Ovary (tissue), 7 donors: ENCODE measurements at regions not wholly inside any gene's neighbourhood (a gene's known extent, or its start where the extent isn't known, plus 50 kb on each side); places are given as distances from the start of the nearest gene placed in this dataset.

ENCODE experiments used
- DNase-seq, 5 donors: peaks; one replicate each; pipeline ENCODE4 v3.0.0-alpha.2; 2019 to 2020
- H3K27ac ChIP-seq, 2 donors: fragments of 200-600 bp; one replicate each; pipeline versions ENCODE4 v1.5.1 to v1.8.0; 2019 to 2022
- H3K27me3 ChIP-seq: fragments of 200-600 bp; one replicate; pipeline ENCODE4 v1.8.0; 2022
- H3K36me3 ChIP-seq: fragments of 200-600 bp; sonication (generic); one replicate; pipeline ENCODE4 v1.5.1; 2019
- H3K4me1 ChIP-seq: one replicate; pipeline ENCODE4 v1.8.1; 2013; ENCODE audit warnings: mild to moderate bottlenecking, moderate library complexity; ENCODE audit not compliant: insufficient read depth
- H3K4me3 ChIP-seq: fragments of 200-600 bp; sonication (generic); one replicate; pipeline ENCODE4 v1.5.1; 2017
- H3K9me3 ChIP-seq, 2 donors: fragments of 200-600 bp in 1 of 2; sonication (generic) in 1 of 2; one replicate each; pipeline versions ENCODE4 v1.5.1 to v1.8.1; 2013 to 2019; ENCODE audit warnings: mild to moderate bottlenecking in 1 of 2, moderate library complexity in 1 of 2
- CTCF ChIP-seq, 3 donors: fragments of 450-650 bp in 2 of 3; fragments of 200-600 bp in 1 of 3; IDR thresholded peaks; one replicate each; pipeline versions ENCODE4 v1.5.1 to v1.8.0; 2016 to 2022; ENCODE audit warnings: antibody characterized with exemption in 3 of 3, mild to moderate bottlenecking in 1 of 3
- EP300 ChIP-seq: sonication (generic); formaldehyde crosslinking; IDR thresholded peaks from one replicate; pipeline ENCODE4 v1.6.1; 2017; ENCODE audit warnings: antibody characterized with exemption
- POLR2A ChIP-seq: fragments of 450-650 bp; IDR thresholded peaks from one replicate; pipeline ENCODE4 v1.6.1; 2017; ENCODE audit warnings: antibody characterized with exemption, mild to moderate bottlenecking, moderate library complexity
- WGBS, 3 donors: extraction: QIAGEN DNeasy Blood & Tissue Kit in 1 of 3; methylation state at CpG; one replicate each; pipeline versions ENCODE4 v1.1.5 to v1.1.7; 2013 to 2017; 5-methylcytosine and 5-hydroxymethylcytosine counted together
- intact Hi-C, 4 donors: fragments of 100-400 bp; cut with DNase I; formaldehyde crosslinking; loops; one replicate each; pipeline versions ENCODE4 v1.11.0 to v1.15.1; 2022 to 2023
- donor health status: DM: no; HTN: no; CAD: no; lungs with moderate emphysema.
- donor health status: DM: no; HTN: no; CAD: no.
- donor health status: Bipolar disorder and iron deficiency.
- donor health status: DM: no; HTN: no; CAD: no.
- donor health status: DM: yes; HTN: yes; CAD: no.

- DNase-seq = no peak
- H3K4me3 ChIP-seq = no peak overlapping the region
- no peaks in the 10 kb centered on the region for H3K36me3 ChIP-seq
- no peak for TF ChIP-seq EP300
- TF ChIP-seq CTCF (IDR thresholded peaks at IDR 0.05) = no peak
- no peak for TF ChIP-seq POLR2A
- H3K9me3 ChIP-seq = no peaks in the 10 kb centered on the region
- intact Hi-C loops = loop anchor here in 1 of 4 donors (5.0 kb wide), 2 partner anchors 99 to 171 kb away; partner anchors contain the start of gene CEBPB
- peak overlapping the region; percentile 67 to 88 for H3K27ac ChIP-seq
- no peaks in the 10 kb centered on the region for H3K27me3 ChIP-seq
- WGBS, 3 donors = 92 to 95% (median 93%) methylated on average over 5 of the region's 5 CpGs
- H3K4me1 ChIP-seq = peaks cover 21% of the 10 kb centered on the region
Measured at GRCh38 chr20:50290808-50291207, 100.2 kb downstream of the CEBPB start.

- Histone ChIP-seq H3K27ac (peak overlapping the region; percentile 67 to 88), H3K36me3 (no peaks in the 10 kb centered on the region), H3K9me3 (no peaks in the 10 kb centered on the region), H3K4me3 (no peak overlapping the region), H3K27me3 (no peaks in the 10 kb centered on the region), H3K4me1 (peaks cover 16% of the 10 kb centered on the region)
- TF ChIP-seq CTCF (IDR thresholded peaks at IDR 0.05) (no peak), EP300 (no peak), POLR2A (no peak)
- 81 to 87% (median 85%) methylated on average over 16 of the region's 16 CpGs for WGBS, 3 donors
- intact Hi-C loops = loop anchor here in 1 of 4 donors (5.0 kb wide), 2 partner anchors 99 to 171 kb away; partner anchors contain the start of gene CEBPB
- no peak for DNase-seq
Measured at GRCh38 chr20:50291254-50292078, 100.8 kb downstream of the CEBPB start.

GRCh38 chr20:50292079-50292590 lies 101.5 kb downstream of the CEBPB start:
- H3K4me3 ChIP-seq = no peak overlapping the region
- 39 to 47% (median 41%) methylated on average over 8 of the region's 8 CpGs for WGBS, 3 donors

More at GRCh38 chr20:50292079-50292590, 101.5 kb downstream of the CEBPB start:
- H3K36me3 ChIP-seq = no peaks in the 10 kb centered on the region
- peaks cover 13% of the 10 kb centered on the region for H3K4me1 ChIP-seq
- TF ChIP-seq EP300 (no peak), POLR2A (no peak), CTCF (IDR thresholded peaks at IDR 0.05) (no peak)
- H3K9me3 ChIP-seq = no peaks in the 10 kb centered on the region
- no peak for DNase-seq
- intact Hi-C loops = loop anchor here in 1 of 4 donors (5.0 kb wide), 2 partner anchors 100 to 170 kb away; partner anchors contain the start of gene CEBPB
- H3K27ac ChIP-seq = peak overlapping the region; percentile 67 to 88
- H3K27me3 ChIP-seq = no peaks in the 10 kb centered on the region
